ENCODE measurements at regions not wholly inside any gene's neighbourhood (a gene's known extent, or its start where the extent isn't known, plus 50 kb on each side); places are given as distances from the start of the nearest gene placed in this dataset.

DNA sequence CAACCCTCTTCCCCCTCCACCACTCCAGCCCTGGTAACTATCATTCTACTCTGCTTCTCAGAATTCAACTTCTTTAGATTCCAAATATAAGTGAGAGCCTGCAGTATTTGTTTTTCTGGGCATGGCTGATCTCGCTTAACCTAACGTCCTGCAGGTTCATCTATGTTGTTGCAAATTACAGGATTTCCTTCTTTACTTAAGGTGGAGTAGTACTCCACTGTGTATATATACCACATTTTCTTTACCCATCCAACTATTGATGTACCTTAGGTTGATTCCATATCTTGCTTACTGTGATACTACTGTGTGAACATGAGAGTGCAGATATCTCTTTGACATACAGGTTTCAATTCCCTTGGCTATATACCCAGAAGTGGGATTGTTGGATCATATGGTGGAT, 106.3 kb upstream of the ZNF366 start (continued):
- TF ChIP-seq KDM1A (IDR thresholded peaks at IDR 0.05; ENCODE audit: borderline replicate concordance, low read length) (no peak), KDM4A (IDR thresholded peaks at IDR 0.05; ENCODE audit: low read depth, low read length, severe bottlenecking) (no peak), EGR1 (IDR thresholded peaks at IDR 0.05; ENCODE audit: borderline replicate concordance, low read depth, low read length) (no peak), BACH1 (IDR thresholded peaks at IDR 0.05; ENCODE audit: low read length) (no peak), RFX5 (IDR thresholded peaks at IDR 0.05; ENCODE audit: borderline replicate concordance, low read depth, low read length) (no peak)

Measured in H1 (cell line).